ENCODE measurements at regions not wholly inside any gene's neighbourhood (a gene's known extent, or its start where the extent isn't known, plus 50 kb on each side); places are given as distances from the start of the nearest gene placed in this dataset.

DNA sequence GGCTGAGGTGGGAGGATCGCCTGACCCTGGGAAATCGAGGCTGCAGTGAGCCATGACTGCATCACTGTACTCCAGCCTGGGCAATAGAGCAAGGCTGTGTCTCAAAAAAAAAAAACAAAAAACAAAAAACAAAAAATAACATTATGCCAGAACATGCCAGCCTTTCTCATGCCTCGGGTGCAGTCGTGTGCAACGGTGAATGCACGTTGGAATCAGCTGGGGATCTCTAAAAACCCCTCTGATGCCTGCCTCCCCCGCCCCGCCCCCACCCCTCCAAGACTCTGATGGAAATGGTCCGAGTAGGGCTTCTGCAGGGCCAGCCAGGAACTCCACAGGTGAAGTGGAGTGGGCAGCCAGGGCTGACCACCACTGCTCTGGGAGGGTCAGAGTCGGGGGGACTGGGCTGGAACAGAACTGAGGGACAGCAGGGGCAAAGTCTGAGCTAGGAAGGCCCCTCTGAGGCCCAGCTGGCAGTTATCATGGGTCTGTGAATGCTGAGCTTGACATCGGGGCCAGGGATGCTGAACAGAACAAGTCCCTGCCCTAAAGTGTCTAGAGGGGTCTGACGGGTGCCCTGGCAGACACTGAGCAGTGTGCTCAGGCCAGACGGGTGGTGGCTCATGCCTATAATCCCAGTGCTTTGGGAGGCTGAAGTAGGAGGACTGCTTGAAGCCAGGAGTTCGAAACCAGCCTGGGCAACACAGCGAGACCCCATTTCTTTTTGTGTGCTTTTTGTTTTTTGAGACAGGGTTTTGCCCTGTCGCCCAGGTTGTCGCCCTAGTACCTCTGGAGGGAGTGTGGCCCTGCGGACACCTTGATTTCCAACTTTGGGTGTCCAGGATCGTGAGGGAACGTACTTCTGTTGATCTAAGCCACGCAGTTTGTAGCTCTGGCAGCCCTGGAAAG, 193.4 kb upstream of the GSE1 start:
- Histone ChIP-seq H3K27ac (no peak overlapping the region), H3K27me3 (no peaks in the 10 kb centered on the region), H3K4me1 (peaks cover 0 to 19% (median 3%) of the 10 kb centered on the region in 12 donors), H3K36me3 (no peaks in the 10 kb centered on the region), H3K9me3 (no peaks in the 10 kb centered on the region), H3K4me3 (no peak overlapping the region)
- DNase-seq (peak in 2 of 5 donors; percentile 18 to 42), ATAC-seq (no peak)
- intact Hi-C loops (cut with DNase I): loop anchor here (1.0 to 10.0 kb wide), 13 partner anchors 65 to 305 kb away; partner anchors contain the start of gene CIBAR2 (in 2 of the 10)
- TF ChIP-seq, protein P1, sequence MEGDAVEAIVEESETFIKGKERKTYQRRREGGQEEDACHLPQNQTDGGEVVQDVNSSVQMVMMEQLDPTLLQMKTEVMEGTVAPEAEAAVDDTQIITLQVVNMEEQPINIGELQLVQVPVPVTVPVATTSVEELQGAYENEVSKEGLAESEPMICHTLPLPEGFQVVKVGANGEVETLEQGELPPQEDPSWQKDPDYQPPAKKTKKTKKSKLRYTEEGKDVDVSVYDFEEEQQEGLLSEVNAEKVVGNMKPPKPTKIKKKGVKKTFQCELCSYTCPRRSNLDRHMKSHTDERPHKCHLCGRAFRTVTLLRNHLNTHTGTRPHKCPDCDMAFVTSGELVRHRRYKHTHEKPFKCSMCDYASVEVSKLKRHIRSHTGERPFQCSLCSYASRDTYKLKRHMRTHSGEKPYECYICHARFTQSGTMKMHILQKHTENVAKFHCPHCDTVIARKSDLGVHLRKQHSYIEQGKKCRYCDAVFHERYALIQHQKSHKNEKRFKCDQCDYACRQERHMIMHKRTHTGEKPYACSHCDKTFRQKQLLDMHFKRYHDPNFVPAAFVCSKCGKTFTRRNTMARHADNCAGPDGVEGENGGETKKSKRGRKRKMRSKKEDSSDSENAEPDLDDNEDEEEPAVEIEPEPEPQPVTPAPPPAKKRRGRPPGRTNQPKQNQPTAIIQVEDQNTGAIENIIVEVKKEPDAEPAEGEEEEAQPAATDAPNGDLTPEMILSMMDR (IDR thresholded peaks at IDR 0.05): no peak
- TF ChIP-seq POLR2A (IDR thresholded peaks at IDR 0.05): no peak
- 87 to 92% (median 90%) methylated on average over 20 to 21 of the region's 21 CpGs for WGBS, 4 donors

DNA sequence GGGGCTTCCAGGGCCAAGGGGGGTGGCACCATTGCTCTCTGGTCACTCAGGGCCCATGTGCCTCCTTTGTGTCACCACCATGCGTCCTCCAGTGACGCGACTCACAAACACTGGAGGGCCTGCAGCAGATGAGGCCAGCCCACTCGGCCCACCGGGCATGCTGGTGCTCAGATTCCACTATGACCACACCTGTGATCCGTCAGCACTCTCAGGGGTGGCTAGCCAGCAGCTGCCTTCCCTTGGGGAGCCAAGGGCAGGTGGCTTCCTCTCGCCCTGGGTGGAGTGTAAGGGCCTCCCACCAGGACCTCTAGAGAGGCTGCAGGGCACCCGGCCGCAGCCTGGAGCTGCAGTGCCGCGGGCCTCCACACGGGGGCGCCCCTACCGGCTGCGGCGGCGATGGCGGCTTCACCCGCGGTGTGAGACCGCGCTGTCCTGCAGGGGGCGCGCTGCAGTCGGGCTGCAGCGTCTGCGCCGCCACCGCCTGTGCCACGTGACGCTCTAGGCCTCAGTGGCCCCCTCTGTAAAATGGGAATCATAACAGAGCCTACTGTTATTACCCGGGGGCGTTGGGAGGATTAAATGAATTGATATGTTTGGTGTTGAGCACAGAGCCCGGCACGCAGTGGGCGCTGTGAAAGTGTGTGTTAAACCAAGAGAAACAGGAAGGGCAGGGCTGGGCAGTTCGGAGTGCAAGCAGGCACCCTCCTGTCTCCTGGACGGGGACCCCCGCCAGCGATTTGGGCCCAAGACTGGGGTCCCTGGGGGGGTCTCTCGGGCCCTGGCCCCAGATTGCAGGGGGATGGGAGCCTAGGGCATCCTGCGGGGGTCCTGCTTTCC, 192.4 kb upstream of the GSE1 start:
- peak in 3 of 4 donors; percentile 48 to 71 (median 68) for ATAC-seq
- intact Hi-C loops (cut with DNase I): loop anchor here (1.0 to 10.0 kb wide), 12 partner anchors 64 to 306 kb away; partner anchors contain the start of gene CIBAR2 (in 1 of the 10)
- no peaks in the 10 kb centered on the region for H3K9me3 ChIP-seq
- peak; percentile 44 to 82 (median 54) for DNase-seq
- no peaks in the 10 kb centered on the region for H3K36me3 ChIP-seq
- H3K4me3 ChIP-seq: no peak overlapping the region
- no peak overlapping the region for H3K27ac ChIP-seq
- peaks cover 0 to 18% (median 3%) of the 10 kb centered on the region in 12 donors for H3K4me1 ChIP-seq
- TF ChIP-seq POLR2A (IDR thresholded peaks at IDR 0.05): peak in 1 of 2 donors; percentile 35
- TF ChIP-seq, protein P1 (IDR thresholded peaks at IDR 0.05): peak in 11 of 12 donors; percentile 98 to 100 (median 100)
- WGBS, 4 donors: 37 to 61% (median 42%) methylated on average over 27 to 42 of the region's 42 CpGs
- H3K27me3 ChIP-seq: no peaks in the 10 kb centered on the region

DNA sequence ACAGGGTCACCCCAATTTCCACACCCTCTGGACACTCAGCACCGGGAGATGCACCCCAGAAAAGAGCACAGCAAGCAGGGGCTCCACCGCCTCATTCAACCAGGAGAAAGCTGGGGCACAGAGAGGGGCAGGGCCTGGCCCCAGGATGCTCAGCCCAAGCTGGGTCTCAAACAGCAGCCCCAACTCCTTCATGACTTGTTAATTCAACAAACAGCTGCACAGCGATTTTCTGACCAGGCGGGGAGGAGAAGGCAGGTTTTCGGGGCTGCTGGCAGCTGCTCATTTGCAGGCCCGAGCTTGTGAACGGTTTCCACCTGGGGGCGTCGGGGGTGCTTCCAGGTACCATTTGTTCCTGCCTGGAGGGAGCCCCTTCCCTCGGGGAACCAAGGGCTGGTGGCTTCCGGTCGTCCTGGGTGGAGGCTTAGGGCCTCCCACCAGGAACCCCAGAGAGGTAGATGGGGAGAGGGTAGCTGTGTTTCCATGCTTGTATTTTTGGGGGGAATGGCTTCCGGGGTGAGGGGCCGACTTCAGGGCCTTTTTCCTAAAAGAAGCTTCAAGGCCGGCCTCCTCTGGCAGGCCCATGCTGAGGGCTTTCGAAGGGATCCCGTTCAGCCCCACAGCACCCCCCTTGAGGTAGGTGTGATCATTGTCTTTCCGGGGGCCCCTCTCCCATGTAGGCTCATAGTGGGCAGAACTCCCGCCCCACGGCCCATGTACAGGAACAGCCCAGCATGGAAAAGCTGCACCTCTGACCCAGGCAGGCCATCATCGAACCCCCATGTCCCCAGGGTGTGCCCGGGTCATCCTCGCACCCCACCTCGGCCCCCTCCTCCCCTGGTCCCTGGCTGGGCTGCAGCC, 191.6 kb upstream of the GSE1 start:
- no peak for ATAC-seq
- TF ChIP-seq, protein P1 (IDR thresholded peaks at IDR 0.05): no peak
- TF ChIP-seq POLR2A (IDR thresholded peaks at IDR 0.05): no peak
- 89 to 93% (median 90%) methylated on average over 12 to 24 of the region's 24 CpGs for WGBS, 4 donors
- peak in 3 of 5 donors; percentile 14 to 40 (median 19) for DNase-seq
- H3K9me3 ChIP-seq: no peaks in the 10 kb centered on the region
- H3K4me3 ChIP-seq: no peak overlapping the region
- no peaks in the 10 kb centered on the region for H3K36me3 ChIP-seq
- intact Hi-C loops (cut with DNase I): loop anchor here (1.0 to 10.0 kb wide), 12 partner anchors 63 to 307 kb away; partner anchors contain the start of gene CIBAR2 (in 1 of the 10)
- H3K27ac ChIP-seq: no peak overlapping the region
- H3K27me3 ChIP-seq: no peaks in the 10 kb centered on the region
- peaks cover 0 to 10% (median 0%) of the 10 kb centered on the region in 12 donors for H3K4me1 ChIP-seq

Data from heart left ventricle (tissue), 16 donors.